ENCODE measurements at regions not wholly inside any gene's neighbourhood (a gene's known extent, or its start where the extent isn't known, plus 50 kb on each side); places are given as distances from the start of the nearest gene placed in this dataset.

DNA sequence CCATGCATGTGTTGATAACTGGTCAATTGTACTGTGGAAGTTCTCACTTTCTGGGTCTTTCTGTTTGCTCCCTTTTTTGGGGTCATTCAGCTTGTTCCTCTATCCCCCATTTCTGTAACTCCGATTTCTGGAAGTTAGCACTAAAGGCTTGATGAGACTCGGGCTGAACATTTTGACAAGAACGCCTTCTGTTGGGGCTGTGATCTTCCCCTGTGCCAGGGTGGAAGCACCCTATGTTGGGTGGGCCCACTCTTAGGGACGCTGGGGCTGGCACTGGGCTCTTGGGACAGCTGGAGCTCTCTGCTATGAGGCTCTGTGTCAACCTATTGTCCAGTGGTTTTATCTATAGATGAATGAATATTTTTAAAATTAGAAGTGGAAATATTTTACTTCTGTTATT lies 60.1 kb upstream of the FRMD1 start:
- no peak overlapping the region for H2BK20ac ChIP-seq (ENCODE audit: low read depth, low read length)
- BruUV-seq (replicated peaks), result no TSS peak
- POLR2A ChIA-PET (ENCODE audit: unreplicated experiment), result no interaction called here
- TF ChIP-seq, protein P1, sequence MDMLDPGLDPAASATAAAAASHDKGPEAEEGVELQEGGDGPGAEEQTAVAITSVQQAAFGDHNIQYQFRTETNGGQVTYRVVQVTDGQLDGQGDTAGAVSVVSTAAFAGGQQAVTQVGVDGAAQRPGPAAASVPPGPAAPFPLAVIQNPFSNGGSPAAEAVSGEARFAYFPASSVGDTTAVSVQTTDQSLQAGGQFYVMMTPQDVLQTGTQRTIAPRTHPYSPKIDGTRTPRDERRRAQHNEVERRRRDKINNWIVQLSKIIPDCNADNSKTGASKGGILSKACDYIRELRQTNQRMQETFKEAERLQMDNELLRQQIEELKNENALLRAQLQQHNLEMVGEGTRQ (IDR thresholded peaks at IDR 0.05; ENCODE audit: low read depth, low read length), result no peak
- TF ChIP-seq RAD21 (IDR thresholded peaks at IDR 0.05; ENCODE audit: low read length), result no peak
- TF ChIP-seq FOS (IDR thresholded peaks at IDR 0.05; ENCODE audit: low read depth, low read length), result no peak
- TF ChIP-seq RCOR1 (IDR thresholded peaks at IDR 0.05; ENCODE audit: insufficient replicate concordance, low read length), result no peak
- TF ChIP-seq, protein P2, sequence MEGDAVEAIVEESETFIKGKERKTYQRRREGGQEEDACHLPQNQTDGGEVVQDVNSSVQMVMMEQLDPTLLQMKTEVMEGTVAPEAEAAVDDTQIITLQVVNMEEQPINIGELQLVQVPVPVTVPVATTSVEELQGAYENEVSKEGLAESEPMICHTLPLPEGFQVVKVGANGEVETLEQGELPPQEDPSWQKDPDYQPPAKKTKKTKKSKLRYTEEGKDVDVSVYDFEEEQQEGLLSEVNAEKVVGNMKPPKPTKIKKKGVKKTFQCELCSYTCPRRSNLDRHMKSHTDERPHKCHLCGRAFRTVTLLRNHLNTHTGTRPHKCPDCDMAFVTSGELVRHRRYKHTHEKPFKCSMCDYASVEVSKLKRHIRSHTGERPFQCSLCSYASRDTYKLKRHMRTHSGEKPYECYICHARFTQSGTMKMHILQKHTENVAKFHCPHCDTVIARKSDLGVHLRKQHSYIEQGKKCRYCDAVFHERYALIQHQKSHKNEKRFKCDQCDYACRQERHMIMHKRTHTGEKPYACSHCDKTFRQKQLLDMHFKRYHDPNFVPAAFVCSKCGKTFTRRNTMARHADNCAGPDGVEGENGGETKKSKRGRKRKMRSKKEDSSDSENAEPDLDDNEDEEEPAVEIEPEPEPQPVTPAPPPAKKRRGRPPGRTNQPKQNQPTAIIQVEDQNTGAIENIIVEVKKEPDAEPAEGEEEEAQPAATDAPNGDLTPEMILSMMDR (conservative IDR thresholded peaks at IDR 0.05; ENCODE audit: low read depth, low read length), result no peak
- no peak for TF ChIP-seq MAFK (IDR thresholded peaks at IDR 0.05; ENCODE audit: low read depth, low read length)
- no peak for TF ChIP-seq SMC3 (IDR thresholded peaks at IDR 0.05; ENCODE audit: low read depth, low read length)
- TF ChIP-seq NFE2L2 (IDR thresholded peaks at IDR 0.05; ENCODE audit: low read depth, low read length), result no peak
- TF ChIP-seq MAZ (IDR thresholded peaks at IDR 0.05; ENCODE audit: borderline replicate concordance, low read depth, low read length), result no peak
- no peak for TF ChIP-seq MXI1 (IDR thresholded peaks at IDR 0.05; ENCODE audit: borderline replicate concordance, low read depth, low read length)
- TF ChIP-seq RFX5 (IDR thresholded peaks at IDR 0.05; ENCODE audit: low read depth, low read length), result no peak
- TF ChIP-seq POLR2A (IDR thresholded peaks at IDR 0.05; ENCODE audit: low read depth, low read length), result no peak
- no peak for TF ChIP-seq BHLHE40 (IDR thresholded peaks at IDR 0.05; ENCODE audit: low read depth, low read length)
- no peak overlapping the region for H3K14ac ChIP-seq (replicated peaks; ENCODE audit: low read depth, low read length)
- H3K4ac ChIP-seq (ENCODE audit: low read depth, low read length), result no peak overlapping the region
- H4K91ac ChIP-seq (ENCODE audit: insufficient read depth, low read depth, low read length), result no peak overlapping the region
- no peak overlapping the region for H3K18ac ChIP-seq (ENCODE audit: low read depth, low read length)
- ATAC-seq (ENCODE audit: low read depth) (no peak), DNase-seq (no peak)
- H3K27ac ChIP-seq (ENCODE audit: insufficient read depth, low read length), result no peak overlapping the region
- intact Hi-C loops (cut with micrococcal nuclease), result no loop called here
- H3K9me1 ChIP-seq (ENCODE audit: insufficient read depth, low read length), result no peaks in the 10 kb centered on the region
- no peaks in the 10 kb centered on the region for H4K20me1 ChIP-seq (ENCODE audit: insufficient read depth, low read length)
- peaks cover 1% of the 10 kb centered on the region; the same call in 1 of the 2 replicates for H3K27me3 ChIP-seq (ENCODE audit: control insufficient read depth, insufficient read depth, low read length)
- H2BK120ac ChIP-seq (ENCODE audit: low read depth, low read length), result no peak overlapping the region
- H4K8ac ChIP-seq (ENCODE audit: low read depth in 2 of 2, low read length in 2 of 2), result no peak overlapping the region
- WGBS, 2 experiments (ENCODE audit: extremely low coverage in 2 of 2, insufficient read length in 1 of 2), result no CpG with 5 or more reads among the region's 4 CpGs
- H3K23ac ChIP-seq (ENCODE audit: low read depth, low read length), result no peak overlapping the region
- no peak overlapping the region for H2AK5ac ChIP-seq (ENCODE audit: low read depth, low read length)
- H3K4me1 ChIP-seq (ENCODE audit: control insufficient read depth, insufficient read depth, low read length), result no peaks in the 10 kb centered on the region
- in situ Hi-C loops (cut with MboI; ENCODE audit: low sequenced_read_pairs), result no loop called here
- CTCF ChIA-PET, result interaction anchor here (1.7 kb wide), 1 partner anchor 79 kb away, joined by 4 read pairs; no protein-coding TSS in a partner anchor
- no peaks in the 10 kb centered on the region for H3K36me3 ChIP-seq (ENCODE audit: control insufficient read depth, insufficient read depth, low read length)
- H2AFZ ChIP-seq (replicated peaks; ENCODE audit: low read length, poor library complexity), result no peak overlapping the region
- no peak overlapping the region for H3K9ac ChIP-seq (ENCODE audit: low read depth, low read length)
- no peak overlapping the region for H2BK15ac ChIP-seq (ENCODE audit: low read depth, low read length)
- dilution Hi-C loops (cut with HindIII; ENCODE audit: low sequenced_read_pairs, unreplicated experiment), result no loop called here
- no peak overlapping the region for H3K56ac ChIP-seq (ENCODE audit: extremely low read depth, insufficient read depth, low read length)
- H2AK9ac ChIP-seq (replicated peaks; ENCODE audit: low read depth, low read length, poor library complexity), result no peak overlapping the region
- no peak overlapping the region for H4K5ac ChIP-seq (ENCODE audit: low read depth, low read length)
- H3K4me2 ChIP-seq (ENCODE audit: low read depth, low read length), result no peak overlapping the region
- no peak overlapping the region for H2BK5ac ChIP-seq (ENCODE audit: low read depth, low read length, poor library complexity, severe bottlenecking)
- H3K4me3 ChIP-seq (ENCODE audit: insufficient read depth, low read depth, low read length), result no peak overlapping the region
- no peaks in the 10 kb centered on the region for H3K79me1 ChIP-seq (ENCODE audit: low read depth in 1 of 2, low read length in 2 of 2)
- no peaks in the 10 kb centered on the region for H3K9me3 ChIP-seq (ENCODE audit: control insufficient read depth, insufficient read depth, low read length)

All from IMR-90 (cell line).